Prostate gland (tissue), 2 donors: ENCODE measurements at regions not wholly inside any gene's neighbourhood (a gene's known extent, or its start where the extent isn't known, plus 50 kb on each side); places are given as distances from the start of the nearest gene placed in this dataset.

Experiments
- CTCF ChIP-seq, 4 experiments: fragments of 200-600 bp in 2 of 4; fragments of 450-650 bp in 2 of 4; sonication (generic) in 2 of 4; IDR thresholded peaks; 1 replicate in 3 of 4; 2 replicates in 1 of 4; pipeline ENCODE4 v1.5.1; 2016 to 2019; ENCODE audit warnings: antibody characterized with exemption in 4 of 4, mild to moderate bottlenecking in 2 of 4, moderate library complexity in 2 of 4
- POLR2A ChIP-seq: fragments of 450-650 bp; IDR thresholded peaks from one replicate; pipeline ENCODE4 v1.6.1; 2016; ENCODE audit warnings: antibody characterized with exemption, mild to moderate bottlenecking

GRCh38 chr18:78460558-78460957 is 519.1 kb upstream of the SALL3 start:
- no peak for TF ChIP-seq POLR2A
- TF ChIP-seq CTCF (IDR thresholded peaks at IDR 0.05): no peak
